ENCODE measurements at regions not wholly inside any gene's neighbourhood (a gene's known extent, or its start where the extent isn't known, plus 50 kb on each side); places are given as distances from the start of the nearest gene placed in this dataset.

DNA sequence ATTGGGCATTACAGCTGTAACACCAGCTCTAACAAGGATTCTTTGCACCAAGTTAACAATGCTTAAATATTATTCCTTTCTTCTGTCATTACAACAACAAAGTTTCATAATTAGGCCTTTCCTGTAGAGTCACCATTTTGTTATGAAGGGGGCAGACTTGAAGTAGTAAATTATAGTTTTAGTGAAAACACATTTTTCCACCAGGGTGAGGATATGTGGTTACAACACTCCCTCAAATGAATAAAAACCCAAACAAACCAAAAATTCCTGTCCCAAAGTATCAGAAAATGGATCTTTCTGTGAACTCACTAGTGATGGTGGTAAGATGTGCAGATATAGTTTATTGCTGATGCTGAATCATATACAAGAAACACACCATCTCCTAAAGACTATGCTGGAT is 250.5 kb upstream of the TUT7 start:
- Histone ChIP-seq H3K4me1 (replicated peaks in 1 of 2; ENCODE audit: control insufficient read depth in 2 of 2, insufficient read depth in 2 of 2, low read length in 2 of 2) (no peaks in the 10 kb centered on the region), H3K9me1 (ENCODE audit: control insufficient read depth, insufficient read depth, low read length) (no peaks in the 10 kb centered on the region), H4K20me1 (replicated peaks; ENCODE audit: control insufficient read depth, insufficient read depth, low read length) (no peaks in the 10 kb centered on the region), H3K9me3 (replicated peaks; ENCODE audit: control insufficient read depth, insufficient read depth, low read depth, low read length) (no peaks in the 10 kb centered on the region), H3K4me2 (ENCODE audit: insufficient read depth, low read length) (no peak overlapping the region), H3K27me3 (ENCODE audit: control insufficient read depth in 2 of 2, insufficient read depth in 2 of 2, low read length in 2 of 2) (no peaks in the 10 kb centered on the region), H2AFZ (ENCODE audit: low read depth, low read length) (no peak overlapping the region), H3K36me3 (ENCODE audit: control insufficient read depth, insufficient read depth, low read length) (no peaks in the 10 kb centered on the region), H3K79me2 (ENCODE audit: control insufficient read depth, insufficient read depth, low read length) (no peaks in the 10 kb centered on the region), H3K4me3 (no peak overlapping the region), H3K27ac (ENCODE audit: extremely low read depth, low read depth, low read length) (no peak overlapping the region), H3K9ac (ENCODE audit: insufficient read depth in 1 of 2, low read depth in 2 of 2, low read length in 2 of 2) (no peak overlapping the region)
- no peak for ATAC-seq
- DNase-seq (ENCODE audit: extremely low read depth in 1 of 4, low spot score in 3 of 4), result no peak
- no TSS peak for BruUV-seq (replicated peaks)
- intact Hi-C loops (cut with micrococcal nuclease) (no loop called here), in situ Hi-C loops (cut with MboI) (no loop called here)
- POLR2A ChIA-PET, result no interaction called here
- CTCF ChIA-PET (ENCODE audit: low intra/inter-chr PET ratio), result no interaction called here
- no peak for FAIRE-seq
- TF ChIP-seq, protein P1, sequence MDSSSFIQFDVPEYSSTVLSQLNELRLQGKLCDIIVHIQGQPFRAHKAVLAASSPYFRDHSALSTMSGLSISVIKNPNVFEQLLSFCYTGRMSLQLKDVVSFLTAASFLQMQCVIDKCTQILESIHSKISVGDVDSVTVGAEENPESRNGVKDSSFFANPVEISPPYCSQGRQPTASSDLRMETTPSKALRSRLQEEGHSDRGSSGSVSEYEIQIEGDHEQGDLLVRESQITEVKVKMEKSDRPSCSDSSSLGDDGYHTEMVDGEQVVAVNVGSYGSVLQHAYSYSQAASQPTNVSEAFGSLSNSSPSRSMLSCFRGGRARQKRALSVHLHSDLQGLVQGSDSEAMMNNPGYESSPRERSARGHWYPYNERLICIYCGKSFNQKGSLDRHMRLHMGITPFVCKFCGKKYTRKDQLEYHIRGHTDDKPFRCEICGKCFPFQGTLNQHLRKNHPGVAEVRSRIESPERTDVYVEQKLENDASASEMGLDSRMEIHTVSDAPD (CRISPR knock-in tag; IDR thresholded peaks at IDR 0.05), result no peak
- TF ChIP-seq CBX3 (IDR thresholded peaks at IDR 0.05; ENCODE audit: borderline replicate concordance in 1 of 2, low read length in 2 of 2) (no peak), ZBTB7A (IDR thresholded peaks at IDR 0.05; ENCODE audit: borderline replicate concordance, control insufficient read depth, low read depth, low read length) (no peak), ZNF717 (CRISPR knock-in tag; IDR thresholded peaks at IDR 0.05) (no peak), MTF1 (CRISPR knock-in tag; IDR thresholded peaks at IDR 0.05; ENCODE audit: borderline replicate concordance) (no peak), SMAD3 (CRISPR knock-in tag; conservative IDR thresholded peaks at IDR 0.05) (no peak), ZNF165 (CRISPR knock-in tag; IDR thresholded peaks at IDR 0.05; ENCODE audit: borderline replicate concordance) (no peak), HOXB6 (CRISPR knock-in tag; IDR thresholded peaks at IDR 0.05; ENCODE audit: borderline replicate concordance) (no peak), RAD21 (CRISPR knock-in tag; conservative IDR thresholded peaks at IDR 0.05 in 1 of 2, IDR thresholded peaks at IDR 0.05 in 1 of 2) (no peak)
- TF ChIP-seq, protein P2, sequence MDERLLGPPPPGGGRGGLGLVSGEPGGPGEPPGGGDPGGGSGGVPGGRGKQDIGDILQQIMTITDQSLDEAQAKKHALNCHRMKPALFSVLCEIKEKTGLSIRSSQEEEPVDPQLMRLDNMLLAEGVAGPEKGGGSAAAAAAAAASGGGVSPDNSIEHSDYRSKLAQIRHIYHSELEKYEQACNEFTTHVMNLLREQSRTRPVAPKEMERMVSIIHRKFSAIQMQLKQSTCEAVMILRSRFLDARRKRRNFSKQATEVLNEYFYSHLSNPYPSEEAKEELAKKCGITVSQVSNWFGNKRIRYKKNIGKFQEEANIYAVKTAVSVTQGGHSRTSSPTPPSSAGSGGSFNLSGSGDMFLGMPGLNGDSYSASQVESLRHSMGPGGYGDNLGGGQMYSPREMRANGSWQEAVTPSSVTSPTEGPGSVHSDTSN (CRISPR knock-in tag; IDR thresholded peaks at IDR 0.05; ENCODE audit: low read depth), result no peak
- TF ChIP-seq, protein P2 (tag; conservative IDR thresholded peaks at IDR 0.05; ENCODE audit: low read depth), result no peak
- TF ChIP-seq, protein P3, sequence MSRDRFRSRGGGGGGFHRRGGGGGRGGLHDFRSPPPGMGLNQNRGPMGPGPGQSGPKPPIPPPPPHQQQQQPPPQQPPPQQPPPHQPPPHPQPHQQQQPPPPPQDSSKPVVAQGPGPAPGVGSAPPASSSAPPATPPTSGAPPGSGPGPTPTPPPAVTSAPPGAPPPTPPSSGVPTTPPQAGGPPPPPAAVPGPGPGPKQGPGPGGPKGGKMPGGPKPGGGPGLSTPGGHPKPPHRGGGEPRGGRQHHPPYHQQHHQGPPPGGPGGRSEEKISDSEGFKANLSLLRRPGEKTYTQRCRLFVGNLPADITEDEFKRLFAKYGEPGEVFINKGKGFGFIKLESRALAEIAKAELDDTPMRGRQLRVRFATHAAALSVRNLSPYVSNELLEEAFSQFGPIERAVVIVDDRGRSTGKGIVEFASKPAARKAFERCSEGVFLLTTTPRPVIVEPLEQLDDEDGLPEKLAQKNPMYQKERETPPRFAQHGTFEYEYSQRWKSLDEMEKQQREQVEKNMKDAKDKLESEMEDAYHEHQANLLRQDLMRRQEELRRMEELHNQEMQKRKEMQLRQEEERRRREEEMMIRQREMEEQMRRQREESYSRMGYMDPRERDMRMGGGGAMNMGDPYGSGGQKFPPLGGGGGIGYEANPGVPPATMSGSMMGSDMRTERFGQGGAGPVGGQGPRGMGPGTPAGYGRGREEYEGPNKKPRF (IDR thresholded peaks at IDR 0.05; ENCODE audit: low read depth, low read length), result no peak

Measured in K562 (cell line).